Ishikawa (cell line): ENCODE measurements at regions not wholly inside any gene's neighbourhood (a gene's known extent, or its start where the extent isn't known, plus 50 kb on each side); places are given as distances from the start of the nearest gene placed in this dataset.

ENCODE experiments used
- CREB1 ChIP-seq: IDR thresholded peaks from 2 replicates; pipeline ENCODE4 v1.6.1; 2012; ENCODE audit warnings: low read depth
- FOXM1 ChIP-seq: IDR thresholded peaks from 2 replicates; pipeline ENCODE4 v1.6.1; 2012; ENCODE audit warnings: low read depth, borderline replicate concordance
- NFIC ChIP-seq: IDR thresholded peaks from 2 replicates; pipeline ENCODE4 v1.6.1; 2012
- RAD21 ChIP-seq: IDR thresholded peaks from 2 replicates; pipeline ENCODE4 v1.6.1; 2012; ENCODE audit warnings: low read depth
- TAF1 ChIP-seq: IDR thresholded peaks from 2 replicates; pipeline ENCODE4 v1.6.1; 2012; ENCODE audit warnings: low read depth, mild to moderate bottlenecking
- TCF12 ChIP-seq: IDR thresholded peaks from 2 replicates; pipeline ENCODE4 v1.6.1; 2012; ENCODE audit warnings: low read depth
- ZBTB7A ChIP-seq: IDR thresholded peaks from 2 replicates; pipeline ENCODE4 v1.6.1; 2012; ENCODE audit warnings: low read depth
- TF ChIP-seq, protein P1 (sequence below): IDR thresholded peaks from 2 replicates; pipeline ENCODE4 v1.6.1; 2012; ENCODE audit warnings: low read depth, mild to moderate bottlenecking

DNA sequence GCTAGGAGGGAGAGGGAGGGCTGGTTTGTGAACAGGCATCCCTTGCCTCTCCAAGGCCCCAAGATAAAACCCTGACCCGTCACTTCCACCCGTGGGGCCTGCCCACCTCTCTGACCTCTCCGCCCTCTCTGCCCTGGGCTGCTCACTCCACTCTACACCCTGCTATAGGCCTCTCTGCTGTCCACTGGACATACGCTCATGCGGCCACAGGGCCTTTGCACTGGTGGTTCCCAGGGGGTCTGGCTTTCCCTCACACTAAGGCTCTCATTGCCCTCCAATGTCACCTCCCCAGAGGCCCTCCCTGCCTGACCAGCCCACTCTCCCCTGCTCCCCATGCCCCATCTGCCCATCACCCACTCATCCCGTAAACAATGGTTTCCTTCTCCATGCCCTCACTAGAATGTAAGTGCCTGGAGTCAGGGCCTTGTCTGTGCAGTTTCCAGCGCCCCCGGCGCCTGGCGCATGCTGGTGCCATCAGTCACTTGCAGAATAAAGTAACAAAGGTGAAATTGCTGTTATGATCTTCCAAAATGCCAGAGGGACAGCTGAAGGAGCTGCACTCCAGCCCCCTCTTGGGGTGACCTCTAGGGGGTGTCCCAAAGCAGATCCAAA is 73.6 kb downstream of the RFLNA start:
- TF ChIP-seq ZBTB7A (no peak), TCF12 (no peak), CREB1 (no peak), NFIC (no peak), RAD21 (0 out of 2 replicates have a peak, but pooled peaks have one; percentile 0), FOXM1 (no peak)
- TF ChIP-seq, protein P1, sequence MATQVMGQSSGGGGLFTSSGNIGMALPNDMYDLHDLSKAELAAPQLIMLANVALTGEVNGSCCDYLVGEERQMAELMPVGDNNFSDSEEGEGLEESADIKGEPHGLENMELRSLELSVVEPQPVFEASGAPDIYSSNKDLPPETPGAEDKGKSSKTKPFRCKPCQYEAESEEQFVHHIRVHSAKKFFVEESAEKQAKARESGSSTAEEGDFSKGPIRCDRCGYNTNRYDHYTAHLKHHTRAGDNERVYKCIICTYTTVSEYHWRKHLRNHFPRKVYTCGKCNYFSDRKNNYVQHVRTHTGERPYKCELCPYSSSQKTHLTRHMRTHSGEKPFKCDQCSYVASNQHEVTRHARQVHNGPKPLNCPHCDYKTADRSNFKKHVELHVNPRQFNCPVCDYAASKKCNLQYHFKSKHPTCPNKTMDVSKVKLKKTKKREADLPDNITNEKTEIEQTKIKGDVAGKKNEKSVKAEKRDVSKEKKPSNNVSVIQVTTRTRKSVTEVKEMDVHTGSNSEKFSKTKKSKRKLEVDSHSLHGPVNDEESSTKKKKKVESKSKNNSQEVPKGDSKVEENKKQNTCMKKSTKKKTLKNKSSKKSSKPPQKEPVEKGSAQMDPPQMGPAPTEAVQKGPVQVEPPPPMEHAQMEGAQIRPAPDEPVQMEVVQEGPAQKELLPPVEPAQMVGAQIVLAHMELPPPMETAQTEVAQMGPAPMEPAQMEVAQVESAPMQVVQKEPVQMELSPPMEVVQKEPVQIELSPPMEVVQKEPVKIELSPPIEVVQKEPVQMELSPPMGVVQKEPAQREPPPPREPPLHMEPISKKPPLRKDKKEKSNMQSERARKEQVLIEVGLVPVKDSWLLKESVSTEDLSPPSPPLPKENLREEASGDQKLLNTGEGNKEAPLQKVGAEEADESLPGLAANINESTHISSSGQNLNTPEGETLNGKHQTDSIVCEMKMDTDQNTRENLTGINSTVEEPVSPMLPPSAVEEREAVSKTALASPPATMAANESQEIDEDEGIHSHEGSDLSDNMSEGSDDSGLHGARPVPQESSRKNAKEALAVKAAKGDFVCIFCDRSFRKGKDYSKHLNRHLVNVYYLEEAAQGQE, result no peak

DNA sequence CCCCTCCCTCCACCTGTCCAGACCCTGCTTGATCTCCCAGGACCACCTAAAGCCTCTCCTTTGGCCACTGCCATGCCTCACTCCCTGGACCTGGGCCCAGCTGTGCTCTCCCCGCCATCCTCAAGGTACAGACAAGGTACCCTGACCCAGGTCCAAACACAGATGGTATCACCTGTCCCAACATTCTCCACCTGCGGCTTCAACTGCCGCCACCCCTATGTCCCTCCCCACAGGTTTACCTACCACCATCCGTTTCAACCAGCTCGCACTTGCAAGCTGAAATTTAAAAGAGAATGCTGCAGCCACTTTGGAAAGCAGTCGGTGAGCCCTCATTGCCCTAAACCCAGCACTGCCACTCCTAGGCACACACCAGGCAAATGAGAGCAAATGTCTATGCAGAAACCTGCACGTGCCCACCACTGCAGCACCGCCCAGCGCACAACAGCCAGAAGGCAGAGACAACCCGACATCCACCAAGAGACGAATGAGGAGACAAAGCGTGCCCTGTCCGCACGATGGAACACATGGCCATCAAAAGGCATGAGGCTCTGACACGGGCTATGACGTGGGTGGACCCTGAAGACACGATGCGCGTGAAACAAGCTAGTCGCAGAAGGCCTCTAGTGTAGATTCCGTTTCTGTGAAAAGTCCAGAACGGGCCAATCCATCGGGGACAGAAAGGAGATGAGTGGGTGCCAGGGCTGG is 71.0 kb downstream of the RFLNA start:
- no peak for TF ChIP-seq RAD21
- TF ChIP-seq, protein P1, result no peak
- no peak for TF ChIP-seq TAF1
- no peak for TF ChIP-seq TCF12
